A673 (cell line): ENCODE measurements at regions not wholly inside any gene's neighbourhood (a gene's known extent, or its start where the extent isn't known, plus 50 kb on each side); places are given as distances from the start of the nearest gene placed in this dataset.

ENCODE experiments used
- EZH2 ChIP-seq: fragments of 200-600 bp; sonication (generic); IDR thresholded peaks from 2 replicates; pipeline ENCODE4 v1.6.1; 2017; ENCODE audit warnings: borderline replicate concordance, low read depth, mild to moderate bottlenecking, mixed read lengths, antibody characterized with exemption, low read length; ENCODE audit not compliant: poor library complexity, severe bottlenecking
- TF ChIP-seq, protein P1 (sequence below): fragments of 300-800, 200-600 bp; sonication (generic); conservative IDR thresholded peaks from 2 replicates; pipeline ENCODE4 v1.5.1; 2017; ENCODE audit warnings: low read depth, mild to moderate bottlenecking, antibody characterized with exemption, low read length, moderate library complexity, mixed read lengths

GRCh38 chr19:16026131-16026530 is 50.2 kb upstream of the TPM4 start:
- TF ChIP-seq, protein P1, sequence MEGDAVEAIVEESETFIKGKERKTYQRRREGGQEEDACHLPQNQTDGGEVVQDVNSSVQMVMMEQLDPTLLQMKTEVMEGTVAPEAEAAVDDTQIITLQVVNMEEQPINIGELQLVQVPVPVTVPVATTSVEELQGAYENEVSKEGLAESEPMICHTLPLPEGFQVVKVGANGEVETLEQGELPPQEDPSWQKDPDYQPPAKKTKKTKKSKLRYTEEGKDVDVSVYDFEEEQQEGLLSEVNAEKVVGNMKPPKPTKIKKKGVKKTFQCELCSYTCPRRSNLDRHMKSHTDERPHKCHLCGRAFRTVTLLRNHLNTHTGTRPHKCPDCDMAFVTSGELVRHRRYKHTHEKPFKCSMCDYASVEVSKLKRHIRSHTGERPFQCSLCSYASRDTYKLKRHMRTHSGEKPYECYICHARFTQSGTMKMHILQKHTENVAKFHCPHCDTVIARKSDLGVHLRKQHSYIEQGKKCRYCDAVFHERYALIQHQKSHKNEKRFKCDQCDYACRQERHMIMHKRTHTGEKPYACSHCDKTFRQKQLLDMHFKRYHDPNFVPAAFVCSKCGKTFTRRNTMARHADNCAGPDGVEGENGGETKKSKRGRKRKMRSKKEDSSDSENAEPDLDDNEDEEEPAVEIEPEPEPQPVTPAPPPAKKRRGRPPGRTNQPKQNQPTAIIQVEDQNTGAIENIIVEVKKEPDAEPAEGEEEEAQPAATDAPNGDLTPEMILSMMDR: no peak
- no peak for TF ChIP-seq EZH2
